Ovary (tissue), 7 donors: ENCODE measurements at regions not wholly inside any gene's neighbourhood (a gene's known extent, or its start where the extent isn't known, plus 50 kb on each side); places are given as distances from the start of the nearest gene placed in this dataset.

Experiments
- DNase-seq, 5 donors: peaks; one replicate each; pipeline ENCODE4 v3.0.0-alpha.2; 2019 to 2020
- H3K27ac ChIP-seq, 2 donors: fragments of 200-600 bp; one replicate each; pipeline versions ENCODE4 v1.5.1 to v1.8.0; 2019 to 2022
- H3K27me3 ChIP-seq: fragments of 200-600 bp; one replicate; pipeline ENCODE4 v1.8.0; 2022
- H3K36me3 ChIP-seq: fragments of 200-600 bp; sonication (generic); one replicate; pipeline ENCODE4 v1.5.1; 2019
- H3K4me1 ChIP-seq: one replicate; pipeline ENCODE4 v1.8.1; 2013; ENCODE audit warnings: mild to moderate bottlenecking, moderate library complexity; ENCODE audit not compliant: insufficient read depth
- H3K4me3 ChIP-seq: fragments of 200-600 bp; sonication (generic); one replicate; pipeline ENCODE4 v1.5.1; 2017
- H3K9me3 ChIP-seq, 2 donors: fragments of 200-600 bp in 1 of 2; sonication (generic) in 1 of 2; one replicate each; pipeline versions ENCODE4 v1.5.1 to v1.8.1; 2013 to 2019; ENCODE audit warnings: mild to moderate bottlenecking in 1 of 2, moderate library complexity in 1 of 2
- EP300 ChIP-seq: sonication (generic); formaldehyde crosslinking; IDR thresholded peaks from one replicate; pipeline ENCODE4 v1.6.1; 2017; ENCODE audit warnings: antibody characterized with exemption
- POLR2A ChIP-seq: fragments of 450-650 bp; IDR thresholded peaks from one replicate; pipeline ENCODE4 v1.6.1; 2017; ENCODE audit warnings: antibody characterized with exemption, mild to moderate bottlenecking, moderate library complexity
- whole genome bisulfite sequencing, 3 donors: extraction: QIAGEN DNeasy Blood & Tissue Kit in 1 of 3; methylation state at CpG; one replicate each; pipeline versions ENCODE4 v1.1.5 to v1.1.7; 2013 to 2017; 5-methylcytosine and 5-hydroxymethylcytosine counted together
- intact Hi-C, 4 donors: fragments of 100-400 bp; cut with DNase I; formaldehyde crosslinking; loops; one replicate each; pipeline versions ENCODE4 v1.11.0 to v1.15.1; 2022 to 2023
- TF ChIP-seq, protein P1 (sequence below), 3 donors: fragments of 450-650 bp in 2 of 3; fragments of 200-600 bp in 1 of 3; IDR thresholded peaks; one replicate each; pipeline versions ENCODE4 v1.5.1 to v1.8.0; 2016 to 2022; ENCODE audit warnings: antibody characterized with exemption in 3 of 3, mild to moderate bottlenecking in 1 of 3
- donor health status: DM: no; HTN: no; CAD: no; lungs with moderate emphysema.
- donor health status: DM: no; HTN: no; CAD: no.
- donor health status: Bipolar disorder and iron deficiency.
- donor health status: DM: no; HTN: no; CAD: no.
- donor health status: DM: yes; HTN: yes; CAD: no.

DNA sequence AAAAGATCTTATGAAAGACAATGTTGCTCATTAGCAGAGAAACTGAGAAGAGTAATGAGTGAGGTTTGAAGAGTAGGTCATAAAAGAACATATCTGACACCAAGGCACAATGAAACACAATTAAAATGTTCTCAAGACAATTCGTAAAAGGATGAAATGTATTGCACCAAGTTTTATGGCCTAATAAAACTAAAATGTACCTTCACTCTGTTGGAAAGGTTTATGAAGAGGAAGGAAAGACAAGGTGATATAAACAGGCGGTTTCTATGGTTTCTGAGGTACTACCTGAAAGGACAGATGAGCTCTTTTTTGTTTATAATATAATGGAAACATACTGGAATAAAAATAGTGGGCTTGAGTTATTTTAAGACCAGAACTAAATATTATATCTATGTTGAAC lies 821.3 kb downstream of the TAF11L14 start:
- WGBS, 3 donors = 62 to 80% (median 68%) methylated on average over 2 of the region's 2 CpGs
- no peak for DNase-seq
- Histone ChIP-seq H3K27me3 (no peaks in the 10 kb centered on the region), H3K36me3 (no peaks in the 10 kb centered on the region), H3K27ac (no peak overlapping the region), H3K9me3 (no peaks in the 10 kb centered on the region), H3K4me3 (no peak overlapping the region), H3K4me1 (no peaks in the 10 kb centered on the region)
- TF ChIP-seq, protein P1, sequence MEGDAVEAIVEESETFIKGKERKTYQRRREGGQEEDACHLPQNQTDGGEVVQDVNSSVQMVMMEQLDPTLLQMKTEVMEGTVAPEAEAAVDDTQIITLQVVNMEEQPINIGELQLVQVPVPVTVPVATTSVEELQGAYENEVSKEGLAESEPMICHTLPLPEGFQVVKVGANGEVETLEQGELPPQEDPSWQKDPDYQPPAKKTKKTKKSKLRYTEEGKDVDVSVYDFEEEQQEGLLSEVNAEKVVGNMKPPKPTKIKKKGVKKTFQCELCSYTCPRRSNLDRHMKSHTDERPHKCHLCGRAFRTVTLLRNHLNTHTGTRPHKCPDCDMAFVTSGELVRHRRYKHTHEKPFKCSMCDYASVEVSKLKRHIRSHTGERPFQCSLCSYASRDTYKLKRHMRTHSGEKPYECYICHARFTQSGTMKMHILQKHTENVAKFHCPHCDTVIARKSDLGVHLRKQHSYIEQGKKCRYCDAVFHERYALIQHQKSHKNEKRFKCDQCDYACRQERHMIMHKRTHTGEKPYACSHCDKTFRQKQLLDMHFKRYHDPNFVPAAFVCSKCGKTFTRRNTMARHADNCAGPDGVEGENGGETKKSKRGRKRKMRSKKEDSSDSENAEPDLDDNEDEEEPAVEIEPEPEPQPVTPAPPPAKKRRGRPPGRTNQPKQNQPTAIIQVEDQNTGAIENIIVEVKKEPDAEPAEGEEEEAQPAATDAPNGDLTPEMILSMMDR (IDR thresholded peaks at IDR 0.05) = no peak
- TF ChIP-seq POLR2A (no peak), EP300 (no peak)
- intact Hi-C loops = no loop called here

DNA sequence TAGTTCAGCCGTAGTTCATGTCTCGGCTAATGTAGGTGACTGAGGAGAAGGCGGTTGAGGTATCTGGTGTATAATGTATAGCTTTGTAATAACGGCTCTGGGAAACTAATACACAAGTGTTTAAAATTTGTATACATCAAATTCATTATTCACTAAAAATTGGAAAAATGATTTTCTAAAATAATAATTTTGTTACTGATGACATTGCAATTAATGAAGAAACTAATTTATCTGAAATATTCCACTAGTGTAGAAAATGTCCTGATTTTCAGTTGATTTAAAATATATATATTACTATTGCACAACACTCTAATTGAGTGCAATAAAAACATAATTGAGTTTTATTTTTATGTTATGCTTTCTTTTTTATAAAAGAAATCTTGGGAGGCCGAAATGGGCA lies 823.0 kb downstream of the TAF11L14 start:
- no peak for DNase-seq
- Histone ChIP-seq H3K4me1 (no peaks in the 10 kb centered on the region), H3K36me3 (no peaks in the 10 kb centered on the region), H3K9me3 (no peaks in the 10 kb centered on the region), H3K4me3 (no peak overlapping the region), H3K27ac (no peak overlapping the region), H3K27me3 (no peaks in the 10 kb centered on the region)
- TF ChIP-seq, protein P1 (IDR thresholded peaks at IDR 0.05) = no peak
- TF ChIP-seq POLR2A (no peak), EP300 (no peak)
- intact Hi-C loops = no loop called here
- WGBS, 3 donors = 91 to 94% (median 92%) methylated on average over 5 of the region's 5 CpGs

DNA sequence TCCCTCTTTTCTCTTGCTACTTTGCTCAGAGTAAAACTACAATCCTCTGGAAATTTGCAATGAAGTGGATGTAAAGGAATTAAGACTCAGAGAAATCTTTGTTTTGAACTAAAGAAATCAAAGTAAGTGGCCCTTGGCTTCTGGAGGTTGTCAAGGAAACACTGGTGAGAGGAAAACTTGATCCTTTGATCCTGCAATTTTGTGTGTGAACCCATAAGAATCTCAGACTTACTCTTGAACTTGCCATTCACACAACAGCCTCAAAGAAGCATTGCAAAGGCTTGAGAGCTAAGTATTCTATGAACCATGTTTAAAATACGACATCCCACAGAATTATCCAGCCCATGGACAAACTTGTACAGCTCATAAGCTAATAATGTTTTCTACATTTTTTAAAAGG lies 827.5 kb downstream of the TAF11L14 start:
- intact Hi-C loops = no loop called here
- Histone ChIP-seq H3K36me3 (no peaks in the 10 kb centered on the region), H3K9me3 (no peaks in the 10 kb centered on the region), H3K4me1 (no peaks in the 10 kb centered on the region), H3K4me3 (no peak overlapping the region), H3K27me3 (no peaks in the 10 kb centered on the region), H3K27ac (no peak overlapping the region)
- TF ChIP-seq EP300 (no peak), POLR2A (no peak)
- TF ChIP-seq, protein P1 (IDR thresholded peaks at IDR 0.05) = no peak
- WGBS, 3 donors = 60 to 84% (median 61%) methylated on average over 1 of the region's 1 CpG
- DNase-seq = no peak

DNA sequence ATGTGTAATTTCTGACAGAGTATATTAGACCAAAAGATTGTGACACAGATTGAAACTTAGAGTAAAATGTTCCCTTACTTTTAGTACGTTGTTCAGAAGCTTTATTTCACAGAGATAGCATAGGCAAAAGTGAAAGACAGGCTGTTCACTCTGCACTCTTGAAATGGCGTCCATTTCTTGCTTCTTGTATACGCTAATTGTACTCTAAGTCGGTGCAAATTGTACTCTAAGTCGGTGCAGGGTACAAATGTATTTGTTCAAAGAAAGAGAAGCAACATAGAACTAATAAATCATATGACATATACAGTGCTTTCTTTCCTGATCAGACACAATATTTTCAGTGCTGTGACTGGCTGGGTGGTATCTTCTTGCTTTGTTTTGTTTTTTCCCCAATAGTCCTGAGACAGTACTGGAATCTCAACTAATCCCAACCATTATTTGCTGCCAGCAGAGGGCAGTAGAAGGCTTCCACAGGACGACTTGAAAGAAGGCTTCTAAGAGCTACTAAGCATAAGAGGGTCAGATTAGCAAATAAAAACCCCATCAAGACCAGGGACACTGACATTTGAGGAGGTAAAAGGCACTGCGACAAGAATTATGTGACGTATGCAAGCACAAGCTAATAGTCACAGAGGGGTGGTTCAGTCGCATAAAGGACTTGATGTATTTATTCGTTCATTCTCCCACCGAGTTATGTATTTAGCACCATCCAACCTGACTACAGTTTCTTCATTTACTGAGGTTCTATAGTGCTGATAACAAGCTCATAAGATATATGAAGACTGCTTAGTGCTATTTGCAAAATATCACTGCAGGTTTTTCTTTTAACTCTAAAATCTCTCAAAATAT lies 831.8 kb downstream of the TAF11L14 start:
- TF ChIP-seq POLR2A = no peak
- no peak for TF ChIP-seq EP300
- TF ChIP-seq, protein P1 (IDR thresholded peaks at IDR 0.05) = no peak
- H3K27me3 ChIP-seq = no peaks in the 10 kb centered on the region
- intact Hi-C loops = no loop called here
- H3K36me3 ChIP-seq = no peaks in the 10 kb centered on the region
- no peaks in the 10 kb centered on the region for H3K9me3 ChIP-seq
- WGBS, 3 donors = 61 to 66% (median 62%) methylated on average over 11 of the region's 11 CpGs
- H3K27ac ChIP-seq = no peak overlapping the region
- DNase-seq = no peak
- no peaks in the 10 kb centered on the region for H3K4me1 ChIP-seq
- H3K4me3 ChIP-seq = no peak overlapping the region
